GM18951 (cell line): ENCODE measurements at regions not wholly inside any gene's neighbourhood (a gene's known extent, or its start where the extent isn't known, plus 50 kb on each side); places are given as distances from the start of the nearest gene placed in this dataset.

Source experiments
- POLR2A ChIP-seq: IDR thresholded peaks from 4 replicates; pipeline ENCODE4 v1.6.1; 2011; ENCODE audit warnings: mild to moderate bottlenecking; ENCODE audit not compliant: insufficient read length, insufficient read depth; ENCODE audit errors: extremely low read depth
- in situ Hi-C: fragments of 300-500 bp; cut with MboI; formaldehyde crosslinking; loops from one replicate; pipeline ENCODE4 v1.12.0; 2022; ENCODE audit warnings: low sequenced_read_pairs, mixed read lengths, inconsistent platforms; ENCODE audit not compliant: unreplicated experiment

- in situ Hi-C loops = loop anchor here (25.0 kb wide), 1 partner anchor 202 kb away; no protein-coding TSS in a partner anchor
- no peak for TF ChIP-seq POLR2A
Measured at GRCh38 chr13:29713839-29714238, 118.4 kb upstream of the SLC7A1 start.

- TF ChIP-seq POLR2A = no peak
- in situ Hi-C loops = loop anchor here (25.0 kb wide), 1 partner anchor 199 kb away; no protein-coding TSS in a partner anchor
Measured at GRCh38 chr13:29711776-29712175, 116.3 kb upstream of the SLC7A1 start.

GRCh38 chr13:29710511-29710910 is 115.0 kb upstream of the SLC7A1 start:
- in situ Hi-C loops = loop anchor here (25.0 kb wide), 1 partner anchor 198 kb away; no protein-coding TSS in a partner anchor

GRCh38 chr13:29709407-29710069 is 114.0 kb upstream of the SLC7A1 start:
- TF ChIP-seq POLR2A = no peak
- in situ Hi-C loops = loop anchor here (25.0 kb wide), 1 partner anchor 197 kb away; no protein-coding TSS in a partner anchor

More at GRCh38 chr13:29710511-29710910, 115.0 kb upstream of the SLC7A1 start:
- TF ChIP-seq POLR2A = no peak

GRCh38 chr13:29707876-29708543 is 112.5 kb upstream of the SLC7A1 start:
- no peak for TF ChIP-seq POLR2A
- in situ Hi-C loops = loop anchor here (25.0 kb wide), 1 partner anchor 196 kb away; no protein-coding TSS in a partner anchor

- TF ChIP-seq POLR2A = no peak
- in situ Hi-C loops = loop anchor here (25.0 kb wide), 1 partner anchor 195 kb away; no protein-coding TSS in a partner anchor
Measured at GRCh38 chr13:29706923-29707322, 111.4 kb upstream of the SLC7A1 start.

- in situ Hi-C loops = loop anchor here (25.0 kb wide), 1 partner anchor 192 kb away; no protein-coding TSS in a partner anchor
Measured at GRCh38 chr13:29704648-29705047, 109.2 kb upstream of the SLC7A1 start.

GRCh38 chr13:29703421-29703820 is 107.9 kb upstream of the SLC7A1 start:
- in situ Hi-C loops = loop anchor here (25.0 kb wide), 1 partner anchor 191 kb away; no protein-coding TSS in a partner anchor
- TF ChIP-seq POLR2A = no peak

More at GRCh38 chr13:29704648-29705047, 109.2 kb upstream of the SLC7A1 start:
- TF ChIP-seq POLR2A = no peak

GRCh38 chr13:29702912-29703351 is 107.4 kb upstream of the SLC7A1 start:
- in situ Hi-C loops = loop anchor here (25.0 kb wide), 1 partner anchor 191 kb away; no protein-coding TSS in a partner anchor
- no peak for TF ChIP-seq POLR2A

GRCh38 chr13:29698106-29698505 is 102.6 kb upstream of the SLC7A1 start:
- no peak for TF ChIP-seq POLR2A
- in situ Hi-C loops = no loop called here

GRCh38 chr13:29696606-29697005 is 101.1 kb upstream of the SLC7A1 start:
- TF ChIP-seq POLR2A = no peak
- in situ Hi-C loops = no loop called here

GRCh38 chr13:29693275-29693945 is 97.9 kb upstream of the SLC7A1 start:
- TF ChIP-seq POLR2A = no peak
- in situ Hi-C loops = no loop called here

GRCh38 chr13:29689548-29689947 is 94.1 kb upstream of the SLC7A1 start:
- in situ Hi-C loops = no loop called here

GRCh38 chr13:29688193-29688592 is 92.7 kb upstream of the SLC7A1 start:
- in situ Hi-C loops = no loop called here
- no peak for TF ChIP-seq POLR2A

More at GRCh38 chr13:29689548-29689947, 94.1 kb upstream of the SLC7A1 start:
- TF ChIP-seq POLR2A = no peak
